ENCODE measurements at regions not wholly inside any gene's neighbourhood (a gene's known extent, or its start where the extent isn't known, plus 50 kb on each side); places are given as distances from the start of the nearest gene placed in this dataset.
A peak's percentile ranks its signal among the peaks of the same experiment; 100 is the strongest.
"Not testable (repeated sequence)": the region's sequence is repeated elsewhere in the genome, so short reads cannot be mapped to it uniquely, and the experiment has no call there.

DNA sequence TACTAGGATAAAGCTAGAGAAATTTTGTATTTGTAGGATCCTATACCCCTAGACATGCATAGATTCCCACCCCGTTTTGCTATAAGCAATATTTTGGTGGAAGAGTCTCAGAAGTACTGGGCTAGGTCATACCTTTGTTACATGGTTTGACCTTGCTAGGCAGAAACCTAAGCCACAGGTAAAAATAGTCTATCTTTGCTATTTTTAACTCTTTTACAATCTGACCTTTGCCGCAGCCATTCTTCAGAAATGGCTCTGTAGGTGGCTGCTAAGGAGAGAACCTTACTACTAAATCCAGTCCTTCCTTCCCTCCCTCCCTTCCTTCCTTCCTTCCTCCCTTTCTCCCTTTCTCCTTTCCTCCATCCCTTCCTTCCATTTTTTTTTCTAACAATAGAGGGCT, 242.9 kb upstream of the SEL1L start:
- Mint-ChIP-seq H3K4me1 (ENCODE audit: low read depth, unreplicated experiment) (no peaks in the 10 kb centered on the region), H3K27me3 (ENCODE audit: insufficient read depth, unreplicated experiment) (no peaks in the 10 kb centered on the region), H3K36me3 (ENCODE audit: insufficient read depth, unreplicated experiment) (no peaks in the 10 kb centered on the region), H3K27ac (ENCODE audit: unreplicated experiment) (no peak overlapping the region), H3K4me3 (ENCODE audit: unreplicated experiment) (no peak overlapping the region), H3K9me3 (ENCODE audit: unreplicated experiment) (peaks cover under 1% of the 10 kb centered on the region)
- ChIA-PET POLR2A (no interaction called here), CTCF (no interaction called here)
- Histone ChIP-seq H3K4me1 (no peaks in the 10 kb centered on the region), H3K4me3 (ENCODE audit: low read depth, low read length) (no peak overlapping the region), H3K27me3 (replicated peaks; ENCODE audit: control insufficient read depth, insufficient read depth, low read length) (no peaks in the 10 kb centered on the region), H3K9me3 (peaks cover 10% of the 10 kb centered on the region), H3K36me3 (ENCODE audit: control insufficient read depth, insufficient read depth, low read length) (no peaks in the 10 kb centered on the region)
- no TSS peak for BruUV-seq (replicated peaks)
- intact Hi-C loops (cut with micrococcal nuclease; ENCODE audit: unreplicated experiment), result no loop called here
- DNase-seq, result no peak
- TF ChIP-seq CTCF (IDR thresholded peaks at IDR 0.05; ENCODE audit: insufficient read depth in 1 of 2, low read depth in 1 of 2, low read length in 1 of 2, severe bottlenecking in 1 of 2, unreplicated experiment in 1 of 2), result no peak

GRCh38 chr14:81781798-81782197, 248.1 kb upstream of the SEL1L start:
- not testable (repeated sequence) for BruUV-seq (replicated peaks)

DNA sequence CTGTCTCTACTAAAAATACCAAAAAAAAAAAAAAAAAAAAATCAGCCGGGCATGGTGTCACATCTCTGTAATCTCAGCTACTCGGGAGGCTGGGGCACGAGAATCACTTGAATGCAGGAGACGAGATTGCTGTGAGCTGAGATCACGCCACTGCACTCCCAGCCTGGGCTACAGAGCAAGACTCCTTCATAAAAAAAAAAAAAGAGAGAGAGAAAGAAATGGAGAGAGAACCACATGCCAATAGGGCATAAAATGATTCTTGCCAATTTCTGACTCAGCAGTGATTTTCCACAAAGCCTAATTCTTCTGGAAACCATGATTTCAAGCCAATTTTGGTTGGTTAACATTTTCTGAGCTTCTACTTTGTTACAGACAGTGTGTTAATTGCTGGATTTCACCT, 250.4 kb upstream of the SEL1L start:
- TF ChIP-seq CTCF (IDR thresholded peaks at IDR 0.05; ENCODE audit: insufficient read depth in 1 of 2, low read depth in 1 of 2, low read length in 1 of 2, severe bottlenecking in 1 of 2, unreplicated experiment in 1 of 2), result no peak
- H3K27me3 ChIP-seq (replicated peaks; ENCODE audit: control insufficient read depth, insufficient read depth, low read length), result no peaks in the 10 kb centered on the region
- no peak overlapping the region for H3K4me3 ChIP-seq (ENCODE audit: low read depth, low read length)
- no peaks in the 10 kb centered on the region for H3K4me1 Mint-ChIP-seq (ENCODE audit: low read depth, unreplicated experiment)
- BruUV-seq (replicated peaks), result no TSS peak
- no peaks in the 10 kb centered on the region for H3K4me1 ChIP-seq
- ChIA-PET CTCF (interaction anchor here (1.0 kb wide), 1 partner anchor 74 kb away, joined by 3 read pairs; no protein-coding TSS in a partner anchor), POLR2A (no interaction called here)
- DNase-seq, result no peak
- peaks cover 38% of the 10 kb centered on the region for H3K9me3 Mint-ChIP-seq (ENCODE audit: unreplicated experiment)
- H3K36me3 ChIP-seq (ENCODE audit: control insufficient read depth, insufficient read depth, low read length), result no peaks in the 10 kb centered on the region
- no peak overlapping the region for H3K27ac Mint-ChIP-seq (ENCODE audit: unreplicated experiment)
- no peaks in the 10 kb centered on the region for H3K36me3 Mint-ChIP-seq (ENCODE audit: insufficient read depth, unreplicated experiment)
- peaks cover 12% of the 10 kb centered on the region for H3K9me3 ChIP-seq
- H3K27me3 Mint-ChIP-seq (ENCODE audit: insufficient read depth, unreplicated experiment), result no peaks in the 10 kb centered on the region
- intact Hi-C loops (cut with micrococcal nuclease; ENCODE audit: unreplicated experiment), result no loop called here
- H3K4me3 Mint-ChIP-seq (ENCODE audit: unreplicated experiment), result no peak overlapping the region

More at GRCh38 chr14:81781798-81782197, 248.1 kb upstream of the SEL1L start:
- H3K36me3 Mint-ChIP-seq (ENCODE audit: insufficient read depth, unreplicated experiment); H3K4me1 ChIP-seq; CTCF ChIA-PET; H3K27ac Mint-ChIP-seq (ENCODE audit: unreplicated experiment); intact Hi-C loops (cut with micrococcal nuclease; ENCODE audit: unreplicated experiment); H3K27me3 ChIP-seq (replicated peaks; ENCODE audit: control insufficient read depth, insufficient read depth, low read length); H3K4me3 Mint-ChIP-seq (ENCODE audit: unreplicated experiment); H3K4me1 Mint-ChIP-seq (ENCODE audit: low read depth, unreplicated experiment); H3K27me3 Mint-ChIP-seq (ENCODE audit: insufficient read depth, unreplicated experiment); H3K36me3 ChIP-seq (ENCODE audit: control insufficient read depth, insufficient read depth, low read length); H3K4me3 ChIP-seq (ENCODE audit: low read depth, low read length); POLR2A ChIA-PET: not testable (repeated sequence)
- DNase-seq, result peak in 1 of 2 experiments; percentile 7
- H3K9me3 Mint-ChIP-seq (ENCODE audit: unreplicated experiment), result peaks cover 20% of the 10 kb centered on the region
- H3K9me3 ChIP-seq, result peaks cover 12% of the 10 kb centered on the region

- no peaks in the 10 kb centered on the region for H3K9me3 ChIP-seq
- no peaks in the 10 kb centered on the region for H3K36me3 Mint-ChIP-seq (ENCODE audit: insufficient read depth, unreplicated experiment)
- no peak for DNase-seq
- peaks cover 4% of the 10 kb centered on the region for H3K27me3 Mint-ChIP-seq (ENCODE audit: insufficient read depth, unreplicated experiment)
- no peaks in the 10 kb centered on the region for H3K4me1 Mint-ChIP-seq (ENCODE audit: low read depth, unreplicated experiment)
- no peaks in the 10 kb centered on the region for H3K9me3 Mint-ChIP-seq (ENCODE audit: unreplicated experiment)
- intact Hi-C loops (cut with micrococcal nuclease; ENCODE audit: unreplicated experiment), result no loop called here
- H3K27ac Mint-ChIP-seq (ENCODE audit: unreplicated experiment), result no peak overlapping the region
- ChIA-PET CTCF (no interaction called here), POLR2A (no interaction called here)
- no peak overlapping the region for H3K4me3 Mint-ChIP-seq (ENCODE audit: unreplicated experiment)
- no peaks in the 10 kb centered on the region for H3K36me3 ChIP-seq (ENCODE audit: control insufficient read depth, insufficient read depth, low read length)
- no TSS peak for BruUV-seq (replicated peaks)
- no peaks in the 10 kb centered on the region for H3K4me1 ChIP-seq
- H3K27me3 ChIP-seq (replicated peaks; ENCODE audit: control insufficient read depth, insufficient read depth, low read length), result no peaks in the 10 kb centered on the region
- no peak overlapping the region for H3K4me3 ChIP-seq (ENCODE audit: low read depth, low read length)
- no peak for TF ChIP-seq CTCF (IDR thresholded peaks at IDR 0.05; ENCODE audit: insufficient read depth in 1 of 2, low read depth in 1 of 2, low read length in 1 of 2, severe bottlenecking in 1 of 2, unreplicated experiment in 1 of 2)
Observed at GRCh38 chr14:81797315-81797714, 263.7 kb upstream of the SEL1L start.

Measured in Caco-2 (cell line).